SH-SY5Y (cell line): ENCODE measurements at regions not wholly inside any gene's neighbourhood (a gene's known extent, or its start where the extent isn't known, plus 50 kb on each side); places are given as distances from the start of the nearest gene placed in this dataset.

Experiments
- GATA2 ChIP-seq: IDR thresholded peaks from 2 replicates; pipeline ENCODE4 v1.6.1; 2011; ENCODE audit warnings: mild to moderate bottlenecking, low read depth, low read length
- GATA3 ChIP-seq: IDR thresholded peaks from 2 replicates; pipeline ENCODE4 v1.6.1; 2011; ENCODE audit warnings: low read depth, mild to moderate bottlenecking, low read length, moderate library complexity

DNA sequence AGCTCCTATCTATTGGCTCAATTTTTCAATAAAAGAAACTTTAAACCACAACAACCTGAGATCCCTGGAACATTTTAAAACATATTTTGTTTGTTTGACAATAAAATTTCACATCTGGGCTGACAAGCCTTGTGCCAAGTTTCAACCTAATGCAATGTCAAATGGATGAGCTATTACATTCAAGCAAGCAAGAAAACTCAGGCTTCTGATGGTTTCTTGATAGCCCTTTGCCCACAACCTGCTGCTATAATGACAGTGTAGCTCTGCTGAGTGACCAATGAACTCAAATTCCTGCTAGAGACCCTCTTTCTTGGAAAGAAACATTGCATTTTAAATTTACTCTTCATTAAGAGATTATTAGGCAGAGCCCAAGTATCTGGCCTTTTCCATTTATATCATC lies 472.9 kb downstream of the ARHGEF28 start:
- TF ChIP-seq GATA2 (no peak), GATA3 (no peak)

DNA sequence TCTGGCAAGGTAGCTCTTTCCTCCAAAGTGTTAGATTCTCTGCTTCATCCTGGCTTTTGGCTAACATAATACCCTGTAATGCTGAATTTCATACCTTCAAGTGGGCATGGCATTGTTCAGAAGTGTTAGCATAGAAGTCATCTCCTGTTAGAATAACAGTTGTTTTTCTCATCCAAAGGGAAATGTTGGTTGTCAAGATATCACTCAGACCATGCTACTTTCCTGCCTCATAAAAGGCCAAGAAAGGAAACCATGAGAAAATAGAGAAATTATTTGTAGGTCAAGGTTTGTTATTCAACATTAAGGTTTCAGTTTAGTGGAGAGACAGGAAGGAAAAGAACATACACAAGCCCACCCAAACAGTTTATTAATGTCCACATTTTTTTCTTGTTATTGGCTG lies 472.5 kb downstream of the ARHGEF28 start:
- TF ChIP-seq GATA2 (no peak), GATA3 (no peak)

- TF ChIP-seq GATA2 (no peak), GATA3 (no peak)
These were observed 470.3 kb downstream of the ARHGEF28 start for GRCh38 chr5:74096325-74096724.

- TF ChIP-seq GATA2 (no peak), GATA3 (no peak)
These were observed 469.9 kb downstream of the ARHGEF28 start for GRCh38 chr5:74095871-74096270.

DNA sequence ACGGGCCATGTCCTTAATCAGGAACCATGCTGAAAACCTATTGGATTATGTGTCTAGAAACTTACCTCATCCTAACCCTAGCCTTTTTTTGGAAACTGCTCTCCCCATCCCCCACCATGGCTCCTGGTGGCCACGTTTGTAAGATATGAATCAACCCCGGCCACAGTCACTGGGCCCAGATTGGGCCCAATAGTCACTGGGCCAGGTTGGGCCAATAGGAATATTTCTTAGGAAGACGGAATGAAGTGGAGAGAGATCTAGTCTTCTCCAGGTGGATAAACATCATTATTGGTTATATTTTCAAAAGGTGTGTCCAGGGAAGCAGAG lies 468.7 kb downstream of the ARHGEF28 start:
- TF ChIP-seq GATA2 (no peak), GATA3 (no peak)

DNA sequence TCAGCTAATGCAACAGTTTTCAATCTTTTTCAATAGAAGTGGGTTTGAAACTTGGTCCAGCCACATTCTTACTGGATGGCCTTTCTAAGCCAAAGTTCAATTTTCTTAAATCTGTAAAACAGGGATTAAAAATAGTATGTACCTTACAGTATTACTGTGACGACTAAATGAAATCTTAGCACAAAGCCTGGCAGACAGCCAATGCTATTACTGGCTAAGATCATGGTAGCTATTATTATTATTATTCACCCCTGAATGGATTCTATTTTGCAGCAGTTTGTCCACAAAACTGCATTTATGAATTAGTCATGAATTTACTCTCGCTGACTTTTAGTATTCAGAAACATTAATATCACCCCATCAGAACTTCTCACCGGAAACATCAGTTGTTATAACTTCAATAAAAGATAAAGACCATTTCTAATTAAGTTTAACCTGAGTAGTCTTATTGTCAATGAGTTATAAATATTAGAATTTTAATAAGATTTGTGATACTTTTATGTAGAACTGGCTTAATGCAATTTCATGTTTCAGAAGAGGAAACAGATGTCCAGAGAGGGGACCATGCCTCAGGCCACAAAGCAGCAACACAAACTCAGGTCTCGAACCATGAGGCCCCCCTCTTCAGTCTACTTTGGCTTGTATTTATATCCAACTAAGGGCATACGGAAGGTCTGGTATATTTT lies 468.2 kb downstream of the ARHGEF28 start:
- TF ChIP-seq GATA3 = no peak
- TF ChIP-seq GATA2 = no peak

GRCh38 chr5:74093561-74093960 lies 467.6 kb downstream of the ARHGEF28 start:
- TF ChIP-seq GATA3 (no peak), GATA2 (no peak)

GRCh38 chr5:74092766-74093165 lies 466.8 kb downstream of the ARHGEF28 start:
- no peak for TF ChIP-seq GATA2
- TF ChIP-seq GATA3 = no peak

DNA sequence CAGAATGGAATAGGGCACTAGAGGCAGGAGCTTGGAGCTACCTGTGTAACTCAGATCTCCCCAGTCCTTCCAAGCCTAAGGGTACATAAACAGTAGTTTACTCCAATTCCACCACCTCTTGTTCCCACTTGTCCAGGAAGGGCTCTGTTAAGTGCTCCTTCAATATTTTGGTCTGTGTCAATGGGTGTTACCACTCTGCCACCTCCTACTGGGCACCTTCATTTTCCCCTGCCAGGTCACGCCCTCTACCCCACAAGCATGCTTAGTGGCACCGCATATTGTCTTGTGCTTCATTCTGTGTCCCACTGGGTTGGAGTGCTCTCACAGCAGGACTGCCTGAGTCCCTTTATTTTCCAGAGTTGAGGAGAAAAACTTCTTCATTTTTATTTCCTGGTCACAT lies 459.8 kb downstream of the ARHGEF28 start:
- TF ChIP-seq GATA2 = no peak
- TF ChIP-seq GATA3 = no peak

- TF ChIP-seq GATA2 (no peak; the same call in 1 of the 2 replicates), GATA3 (no peak)
These were observed 459.2 kb downstream of the ARHGEF28 start for GRCh38 chr5:74085186-74085585.

- TF ChIP-seq GATA3 (no peak), GATA2 (no peak)
These were observed 457.2 kb downstream of the ARHGEF28 start for GRCh38 chr5:74083096-74083791.

GRCh38 chr5:74082512-74083055 lies 456.6 kb downstream of the ARHGEF28 start:
- TF ChIP-seq GATA3 (no peak), GATA2 (no peak)

DNA sequence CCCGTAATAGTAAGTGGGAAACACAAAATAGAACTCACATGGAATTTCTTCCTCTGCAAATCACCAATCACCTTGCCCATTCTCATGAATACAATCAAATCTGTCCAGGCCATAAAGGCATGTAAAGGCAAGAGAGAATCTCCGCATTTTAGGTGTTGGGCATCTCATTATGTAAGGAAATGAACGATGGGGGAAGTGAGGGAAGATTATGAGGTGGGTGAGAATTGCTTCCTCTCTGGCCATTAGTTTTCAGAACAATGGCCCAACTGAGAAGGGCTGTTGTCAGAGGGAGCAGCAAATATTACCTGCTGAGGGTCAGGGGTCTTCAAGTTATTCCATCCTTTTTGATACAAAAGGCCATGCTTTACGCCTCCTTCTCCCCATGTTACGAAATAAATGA lies 455.1 kb downstream of the ARHGEF28 start:
- TF ChIP-seq GATA3 (no peak), GATA2 (no peak)

DNA sequence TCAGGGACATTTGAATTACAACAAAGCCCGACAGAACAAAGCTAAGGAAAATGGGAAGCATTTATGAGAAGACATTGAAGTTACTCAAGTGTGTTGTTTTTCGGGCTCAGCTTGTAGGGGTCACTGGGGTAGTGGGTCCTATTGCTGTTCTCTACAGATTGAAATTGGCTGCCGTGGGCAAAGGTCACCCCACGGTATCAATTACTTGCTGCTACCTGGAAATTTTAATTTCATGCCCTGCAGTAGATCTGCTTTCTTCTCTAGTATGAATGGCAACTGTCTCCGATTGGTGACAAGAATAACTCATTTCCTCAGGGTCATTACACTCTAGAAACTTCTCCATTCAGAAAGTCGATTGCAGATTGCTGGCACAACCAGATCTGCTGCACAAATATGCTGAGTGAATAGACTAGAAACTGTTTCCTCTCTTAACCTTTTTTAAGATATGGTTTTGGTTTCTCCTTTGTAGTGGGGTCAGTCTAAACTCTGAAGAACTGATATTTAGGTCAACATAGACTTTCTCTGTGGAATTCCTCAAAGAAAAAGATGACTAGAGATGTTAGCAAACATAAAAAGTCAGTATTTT lies 454.1 kb downstream of the ARHGEF28 start:
- TF ChIP-seq GATA3 (no peak), GATA2 (no peak)
